IMR-90 (cell line): ENCODE measurements at regions not wholly inside any gene's neighbourhood (a gene's known extent, or its start where the extent isn't known, plus 50 kb on each side); places are given as distances from the start of the nearest gene placed in this dataset.

Source experiments
- ATAC-seq: fragments of 200-7000 bp; cut with Tn5 transposase; 2 replicates; pipeline ENCODE4 v1.9.1; 2020; ENCODE audit warnings: low read depth, mild to moderate bottlenecking, moderate library complexity
- BruUV-seq: library from RNA; stranded (reverse); fragments of 400-500 nt; replicated peaks from 2 replicates; lab custom pipeline; 2021; lab: Mats Ljungman, UMichigan
- CTCF ChIA-PET: fragments of 300-600 bp; formaldehyde crosslinking; extraction: SDS; loops from one replicate; lab custom pipeline; 2021; ENCODE audit warnings: antibody characterized with exemption; lab: Yijun Ruan, JAX
- POLR2A ChIA-PET: fragments of 300-600 bp; sonication (Branson Sonifier 250); formaldehyde crosslinking; loops from one replicate; lab custom pipeline; 2022; ENCODE audit warnings: antibody characterized with exemption; ENCODE audit not compliant: unreplicated experiment; lab: Charles Lee
- DNase-seq: peaks from one replicate; pipeline ENCODE4 v3.0.0; 2013
- H2AFZ ChIP-seq: replicated peaks from 2 replicates; pipeline ENCODE3; 2013; ENCODE audit warnings: low read length, mild to moderate bottlenecking; ENCODE audit not compliant: poor library complexity
- H2AK5ac ChIP-seq: 2 replicates; pipeline ENCODE4 v1.6.1; 2013; ENCODE audit warnings: low read depth, low read length, inconsistent platforms
- H2AK9ac ChIP-seq: replicated peaks from 2 replicates; pipeline ENCODE3; 2013; ENCODE audit warnings: mild to moderate bottlenecking, low read depth, low read length, moderate library complexity; ENCODE audit not compliant: poor library complexity
- H2BK120ac ChIP-seq: 2 replicates; pipeline ENCODE4 v1.6.1; 2013; ENCODE audit warnings: low read depth, low read length, inconsistent platforms
- H2BK15ac ChIP-seq: 3 replicates; pipeline ENCODE4 v1.6.1; 2013; ENCODE audit warnings: low read depth, low read length, inconsistent platforms
- H2BK20ac ChIP-seq: 2 replicates; pipeline ENCODE4 v1.6.1; 2013; ENCODE audit warnings: low read depth, mild to moderate bottlenecking, inconsistent platforms, low read length, moderate library complexity
- H2BK5ac ChIP-seq: 2 replicates; pipeline ENCODE4 v1.6.1; 2013; ENCODE audit warnings: mild to moderate bottlenecking, low read depth, low read length, inconsistent platforms; ENCODE audit not compliant: poor library complexity, severe bottlenecking
- H3K14ac ChIP-seq: replicated peaks from 2 replicates; pipeline ENCODE4 v1.6.1; 2013; ENCODE audit warnings: low read depth, low read length, inconsistent platforms
- H3K18ac ChIP-seq: 2 replicates; pipeline ENCODE4 v1.6.1; 2013; ENCODE audit warnings: low read depth, low read length, control low read depth
- H3K23ac ChIP-seq: 2 replicates; pipeline ENCODE4 v1.6.1; 2013; ENCODE audit warnings: low read depth, low read length, inconsistent platforms
- H3K27ac ChIP-seq: 2 replicates; pipeline ENCODE4 v1.5.1; 2013; ENCODE audit warnings: mild to moderate bottlenecking, control low read depth, low read length; ENCODE audit not compliant: insufficient read depth
- H3K27me3 ChIP-seq: 2 replicates; pipeline ENCODE4 v1.6.1; 2013; ENCODE audit warnings: low read length; ENCODE audit not compliant: control insufficient read depth, insufficient read depth
- H3K36me3 ChIP-seq: 2 replicates; pipeline ENCODE4 v1.6.1; 2013; ENCODE audit warnings: low read length, mixed read lengths; ENCODE audit not compliant: control insufficient read depth, insufficient read depth
- H3K4ac ChIP-seq: 2 replicates; pipeline ENCODE4 v1.6.1; 2013; ENCODE audit warnings: low read depth, low read length, inconsistent platforms
- H3K4me1 ChIP-seq: 2 replicates; pipeline ENCODE4 v1.6.1; 2013; ENCODE audit warnings: low read length, mixed read lengths; ENCODE audit not compliant: control insufficient read depth, insufficient read depth
- H3K4me2 ChIP-seq: 2 replicates; pipeline ENCODE4 v1.6.1; 2013; ENCODE audit warnings: low read depth, mild to moderate bottlenecking, control low read depth, low read length, moderate library complexity
- H3K4me3 ChIP-seq: 2 replicates; pipeline ENCODE4 v1.5.1; 2013; ENCODE audit warnings: low read depth, mild to moderate bottlenecking, control low read depth, low read length, moderate library complexity; ENCODE audit not compliant: insufficient read depth
- H3K56ac ChIP-seq: 2 replicates; pipeline ENCODE4 v1.6.1; 2013; ENCODE audit warnings: low read length, inconsistent platforms; ENCODE audit not compliant: insufficient read depth; ENCODE audit errors: extremely low read depth
- H3K79me1 ChIP-seq, 2 experiments: 2 replicates each; pipeline ENCODE4 v1.6.1; 2013; ENCODE audit warnings: low read length in 2 of 2, inconsistent platforms in 1 of 2, low read depth in 1 of 2
- H3K9ac ChIP-seq: 2 replicates; pipeline ENCODE4 v1.6.1; 2013; ENCODE audit warnings: low read depth, low read length, control low read depth
- H3K9me1 ChIP-seq: 2 replicates; pipeline ENCODE4 v1.6.1; 2013; ENCODE audit warnings: low read length, inconsistent platforms; ENCODE audit not compliant: insufficient read depth
- H3K9me3 ChIP-seq: 2 replicates; pipeline ENCODE4 v1.6.1; 2013; ENCODE audit warnings: low read length; ENCODE audit not compliant: control insufficient read depth, insufficient read depth
- H4K20me1 ChIP-seq: 2 replicates; pipeline ENCODE4 v1.6.1; 2013; ENCODE audit warnings: low read length, inconsistent platforms; ENCODE audit not compliant: insufficient read depth
- H4K5ac ChIP-seq: 2 replicates; pipeline ENCODE4 v1.6.1; 2013; ENCODE audit warnings: mild to moderate bottlenecking, low read depth, low read length, control low read depth
- H4K8ac ChIP-seq, 2 experiments: 2 replicates each; pipeline ENCODE4 v1.6.1; 2013; ENCODE audit warnings: low read depth in 2 of 2, low read length in 2 of 2, control low read depth in 1 of 2, inconsistent platforms in 1 of 2
- H4K91ac ChIP-seq: 2 replicates; pipeline ENCODE4 v1.6.1; 2013; ENCODE audit warnings: low read depth, low read length, inconsistent platforms; ENCODE audit not compliant: insufficient read depth
- CEBPB ChIP-seq: IDR thresholded peaks from 2 replicates; pipeline ENCODE4 v1.6.1; 2012; ENCODE audit warnings: low read depth, low read length, improper control_type of control experiment
- CHD1 ChIP-seq: IDR thresholded peaks from 2 replicates; pipeline ENCODE4 v1.6.1; 2012; ENCODE audit warnings: low read depth, low read length, improper control_type of control experiment
- CTCF ChIP-seq: conservative IDR thresholded peaks from 2 replicates; pipeline ENCODE4 v1.5.1; 2012; ENCODE audit warnings: mild to moderate bottlenecking, low read depth, low read length, improper control_type of control experiment
- FOS ChIP-seq: fragments of 150-350 bp; IDR thresholded peaks from 2 replicates; pipeline ENCODE4 v1.6.1; 2016; ENCODE audit warnings: low read depth, low read length
- MXI1 ChIP-seq: IDR thresholded peaks from 2 replicates; pipeline ENCODE4 v1.6.1; 2012; ENCODE audit warnings: low read depth, mild to moderate bottlenecking, low read length, moderate library complexity, borderline replicate concordance
- NFE2L2 ChIP-seq: fragments of 150-350 bp; IDR thresholded peaks from 2 replicates; pipeline ENCODE4 v1.6.1; 2016; ENCODE audit warnings: low read depth, mild to moderate bottlenecking, low read length
- RAD21 ChIP-seq: IDR thresholded peaks from 2 replicates; pipeline ENCODE4 v1.6.1; 2012; ENCODE audit warnings: low read length, improper control_type of control experiment
- SMC3 ChIP-seq: fragments of 150-350 bp; IDR thresholded peaks from 2 replicates; pipeline ENCODE4 v1.6.1; 2016; ENCODE audit warnings: low read depth, mild to moderate bottlenecking, antibody characterized with exemption, low read length, moderate library complexity
- WGBS, 2 experiments: methylation state at CpG; one replicate each; pipeline versions ENCODE4 v1.1.5 to v1.1.7; 2013; ENCODE audit warnings: missing lambda C conversion rate in 2 of 2; ENCODE audit not compliant: insufficient read length in 1 of 2; ENCODE audit errors: extremely low coverage in 2 of 2; 5-methylcytosine and 5-hydroxymethylcytosine counted together
- dilution Hi-C: fragments of 300-500 bp; cut with HindIII; formaldehyde crosslinking; loops from one replicate; pipeline ENCODE4 v1.14.3; 2018; ENCODE audit warnings: low sequenced_read_pairs; ENCODE audit not compliant: unreplicated experiment
- in situ Hi-C: fragments of 300-500 bp; cut with MboI; formaldehyde crosslinking; loops from 3 replicates; pipeline ENCODE4 v1.14.3; 2019; ENCODE audit warnings: low sequenced_read_pairs, inconsistent platforms, mixed read lengths
- intact Hi-C: fragments of 100-400 bp; cut with micrococcal nuclease; formaldehyde crosslinking; loops from 2 replicates; pipeline ENCODE4 v1.10.0; 2022

GRCh38 chr4:73923631-73923937, 54.4 kb downstream of the CXCL1 start:
- Histone ChIP-seq H2BK120ac (no peak overlapping the region), H3K27me3 (peaks cover 6% of the 10 kb centered on the region; the same call in 1 of the 2 replicates), H3K4me3 (no peak overlapping the region), H3K23ac (no peak overlapping the region), H3K36me3 (no peaks in the 10 kb centered on the region), H4K91ac (no peak overlapping the region), H3K9ac (no peak overlapping the region), H2AK5ac (no peak overlapping the region), H3K18ac (no peak overlapping the region), H3K79me1 (no peaks in the 10 kb centered on the region), H3K9me3 (peaks cover 2% of the 10 kb centered on the region; the same call in 1 of the 2 replicates), H3K27ac (no peak overlapping the region), H4K8ac (no peak overlapping the region), H3K56ac (no peak overlapping the region), H4K5ac (no peak overlapping the region), H2BK5ac (no peak overlapping the region), H3K4ac (no peak overlapping the region), H3K4me2 (no peak overlapping the region), H2AFZ (no peak overlapping the region), H4K20me1 (no peaks in the 10 kb centered on the region), H3K9me1 (no peaks in the 10 kb centered on the region), H3K14ac (no peak overlapping the region), H3K4me1 (peaks cover 4% of the 10 kb centered on the region; the same call in 1 of the 2 replicates), H2BK15ac (no peak overlapping the region), H2BK20ac (no peak overlapping the region), H2AK9ac (no peak overlapping the region)
- ChIA-PET CTCF (interaction anchor here (1.2 to 1.5 kb wide), 2 partner anchors 246 to 350 kb away, joined by 3 to 4 read pairs; no protein-coding TSS in a partner anchor), POLR2A (no interaction called here)
- WGBS, 2 experiments = no CpG with 5 or more reads among the region's 1 CpG
- in situ Hi-C loops = loop anchor here (5.0 to 10.0 kb wide), 2 partner anchors 261 to 329 kb away; no protein-coding TSS in a partner anchor
- DNase-seq (no peak), ATAC-seq (no peak)
- no peak for TF ChIP-seq FOS
- no peak for TF ChIP-seq RAD21
- no peak for TF ChIP-seq NFE2L2
- no peak for TF ChIP-seq CTCF
- TF ChIP-seq CEBPB = no peak
- no peak for TF ChIP-seq CHD1
- TF ChIP-seq SMC3 = no peak
- TF ChIP-seq MXI1 = no peak
- BruUV-seq = no TSS peak
- dilution Hi-C loops = no loop called here
- intact Hi-C loops = loop anchor here (1.0 to 10.0 kb wide), 7 partner anchors 111 to 609 kb away; partner anchors contain the start of gene CXCL3
